Hepatocyte (in vitro differentiated cells): ENCODE measurements at regions not wholly inside any gene's neighbourhood (a gene's known extent, or its start where the extent isn't known, plus 50 kb on each side); places are given as distances from the start of the nearest gene placed in this dataset.

ENCODE experiments used
- CTCF ChIP-seq: fragments of 200-600 bp; sonication (generic); IDR thresholded peaks from 2 replicates; pipeline ENCODE4 v1.5.1; 2016; ENCODE audit warnings: antibody characterized with exemption, mild to moderate bottlenecking; ENCODE audit not compliant: poor library complexity
- EZH2phosphoT487 ChIP-seq: fragments of 200-600 bp; sonication (generic); IDR thresholded peaks from one replicate; pipeline ENCODE4 v1.6.1; 2018; ENCODE audit warnings: antibody characterized with exemption, mild to moderate bottlenecking, low read depth, moderate library complexity; ENCODE audit not compliant: unreplicated experiment, severe bottlenecking

GRCh38 chr19:20481736-20482135 lies 83.8 kb downstream of the ZNF737 start:
- no peak for TF ChIP-seq EZH2phosphoT487
- TF ChIP-seq CTCF: no peak
